PC-3 (cell line): ENCODE measurements at regions not wholly inside any gene's neighbourhood (a gene's known extent, or its start where the extent isn't known, plus 50 kb on each side); places are given as distances from the start of the nearest gene placed in this dataset.

ENCODE experiments used
- CTCF ChIP-seq: fragments of 300-600 bp; sonication (generic); conservative IDR thresholded peaks from 2 replicates; pipeline ENCODE4 v1.5.1; 2017; ENCODE audit warnings: antibody characterized with exemption, low read depth, mild to moderate bottlenecking, low read length
- EZH2 ChIP-seq: fragments of 300-600 bp; sonication (generic); IDR thresholded peaks from one replicate; pipeline ENCODE4 v1.6.1; 2017; ENCODE audit warnings: antibody characterized with exemption, mild to moderate bottlenecking, low read length; ENCODE audit not compliant: unreplicated experiment
- EZH2phosphoT487 ChIP-seq: fragments of 300-600 bp; sonication (generic); IDR thresholded peaks from 2 replicates; pipeline ENCODE4 v1.6.1; 2018; ENCODE audit warnings: mild to moderate bottlenecking, antibody characterized with exemption, low read length, borderline replicate concordance

- no peak for TF ChIP-seq CTCF
- no peak for TF ChIP-seq EZH2
- TF ChIP-seq EZH2phosphoT487, result no peak
Measured at GRCh38 chr14:55834390-55834789, 254.4 kb downstream of the KTN1 start.
